NCI-H69 (cell line): ENCODE measurements at regions not wholly inside any gene's neighbourhood (a gene's known extent, or its start where the extent isn't known, plus 50 kb on each side); places are given as distances from the start of the nearest gene placed in this dataset.
"Not testable (repeated sequence)": the region's sequence is repeated elsewhere in the genome, so short reads cannot be mapped to it uniquely, and the experiment has no call there.

ENCODE experiments used
- DNase-seq: peaks from one replicate; lab custom pipeline; 2025; lab: John Stamatoyannopoulos, UW

- DNase-seq = no peak
Observed at GRCh38 chr18:30163573-30163972, 879.0 kb downstream of the DSC3 start.

GRCh38 chr18:30160124-30160523 lies 882.4 kb downstream of the DSC3 start:
- no peak for DNase-seq

DNA sequence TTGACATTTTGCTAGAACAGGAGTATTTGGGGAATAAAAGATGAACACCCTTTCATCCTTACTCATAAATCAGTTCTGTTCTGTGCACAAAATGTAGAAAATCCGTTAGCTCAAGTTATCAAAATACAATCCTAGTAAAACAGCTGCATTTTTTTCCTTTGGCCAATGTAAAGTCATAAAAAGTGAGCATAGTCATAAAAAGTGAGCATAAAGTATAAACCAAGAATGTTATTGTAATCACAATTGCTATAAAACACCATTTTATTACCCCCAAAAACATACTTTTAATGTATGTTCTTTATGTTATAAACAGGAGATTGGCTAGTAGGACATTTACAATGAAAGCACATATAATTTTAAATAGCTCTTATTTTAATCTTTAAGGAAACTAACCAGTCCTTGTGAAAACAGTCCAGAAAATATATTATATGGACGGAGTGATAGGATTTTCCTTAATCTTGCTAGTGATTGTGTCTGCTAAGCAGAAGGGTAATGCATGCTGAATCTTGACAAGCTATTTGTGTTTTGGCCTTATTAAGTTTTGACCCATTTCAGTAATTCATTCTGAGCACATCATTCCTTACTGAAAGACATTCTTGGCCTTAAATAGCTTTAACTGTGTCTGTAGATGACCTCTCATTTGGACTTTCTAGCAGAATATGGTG lies 891.8 kb downstream of the DSC3 start:
- no peak for DNase-seq

DNA sequence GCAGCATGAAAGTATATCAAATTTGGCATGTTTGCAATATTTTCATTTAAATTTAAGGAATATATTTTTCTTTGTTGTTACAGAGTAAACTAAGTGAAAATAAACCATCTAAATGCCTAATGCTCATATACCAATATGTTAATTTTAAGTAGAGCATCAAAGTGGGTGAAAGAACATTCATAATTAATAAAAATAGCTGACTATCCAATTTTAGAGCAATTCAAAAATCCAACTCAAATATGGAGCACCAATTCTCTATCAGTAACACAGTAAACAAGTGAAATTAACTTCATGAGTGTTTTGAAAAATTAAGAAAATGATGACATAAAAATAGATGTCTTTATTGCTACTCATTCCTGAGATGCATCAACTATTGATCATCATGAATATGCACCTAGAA lies 893.0 kb downstream of the DSC3 start:
- no peak for DNase-seq

DNA sequence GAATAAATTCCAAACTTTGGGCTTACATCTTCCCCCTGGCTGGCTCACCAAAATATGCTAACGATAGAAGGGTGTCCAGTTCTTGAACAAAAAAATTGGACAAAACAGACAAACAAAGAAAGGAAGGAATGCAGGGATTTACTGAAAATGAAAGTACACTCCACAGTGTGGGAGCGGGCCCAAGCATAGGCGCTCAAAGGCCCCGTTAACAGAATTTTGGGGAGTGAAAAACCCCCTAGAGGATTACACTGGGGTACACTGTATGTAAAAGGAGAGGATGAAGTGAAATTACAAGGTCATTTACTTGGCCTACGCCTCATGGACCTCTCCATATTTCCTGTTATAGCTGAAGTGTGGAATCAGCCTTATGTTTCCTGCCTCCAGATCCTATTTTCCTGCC lies 899.7 kb downstream of the DSC3 start:
- DNase-seq = no peak

DNA sequence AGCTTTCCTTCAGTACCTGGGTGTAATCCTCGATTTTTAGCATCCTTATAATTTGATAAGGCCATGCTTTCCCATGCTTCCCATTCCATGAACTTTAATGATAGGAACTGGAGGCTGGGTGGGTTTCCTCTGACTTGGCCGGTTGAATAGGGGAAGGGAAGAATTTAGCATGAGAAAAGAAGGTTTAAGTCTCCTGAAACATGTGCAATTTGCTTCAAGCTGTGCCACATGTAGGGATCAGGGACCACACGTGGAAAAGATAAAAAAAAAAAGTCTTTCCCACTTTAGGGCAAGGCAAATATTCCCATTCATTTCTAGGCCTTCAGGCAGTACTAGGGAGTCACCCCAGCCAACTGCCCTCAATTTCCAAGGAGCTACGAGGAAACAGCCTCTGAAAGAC lies 900.3 kb downstream of the DSC3 start:
- no peak for DNase-seq

DNA sequence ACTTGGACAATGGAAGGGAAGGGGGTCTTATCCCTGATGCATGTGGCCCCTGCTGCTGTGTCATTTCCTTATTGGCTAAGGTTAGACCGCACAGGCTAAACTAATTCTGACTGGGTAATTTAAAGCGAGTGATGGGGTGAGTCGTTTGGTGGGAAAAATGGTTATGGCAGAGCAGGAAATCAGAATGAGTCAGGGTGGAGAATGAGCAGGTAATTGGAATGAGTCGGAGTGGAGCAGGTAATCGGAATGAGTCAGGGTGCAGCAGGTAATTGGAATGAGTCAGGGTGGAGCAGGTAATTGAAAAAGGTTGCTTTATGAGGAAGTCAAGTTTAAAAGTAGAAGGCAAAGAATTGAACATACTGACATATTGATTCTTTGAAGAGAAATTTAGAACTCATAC lies 901.0 kb downstream of the DSC3 start:
- not testable (repeated sequence) for DNase-seq

DNA sequence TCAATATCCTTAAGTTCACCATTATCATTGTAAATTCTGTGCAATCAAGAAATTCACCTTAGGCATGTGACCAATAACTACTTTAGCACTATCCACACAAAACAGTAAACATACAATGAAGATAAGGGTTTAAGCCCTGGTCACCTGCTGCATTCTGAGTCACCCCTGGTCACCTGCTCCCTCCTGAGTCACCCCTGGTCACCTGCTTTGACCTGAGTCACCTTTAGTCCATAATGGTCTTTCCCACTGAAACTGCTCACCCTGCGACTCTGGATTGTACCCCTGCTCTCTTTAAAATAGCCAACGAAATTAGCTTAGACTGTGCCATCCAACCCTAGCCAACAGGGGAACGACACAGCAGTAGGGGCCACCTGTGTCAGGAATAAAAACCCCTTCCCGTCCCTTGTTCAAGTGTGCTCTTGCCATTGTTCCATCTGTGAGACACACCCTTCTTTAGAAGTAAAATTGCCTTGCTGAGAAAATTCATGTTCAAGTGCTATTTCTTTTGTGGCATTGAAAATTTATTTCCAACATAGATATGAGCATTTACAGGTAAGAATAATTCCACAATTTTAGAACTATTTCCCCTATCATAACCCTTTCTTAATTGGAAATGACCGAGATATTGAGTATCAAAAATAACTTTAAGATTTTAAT lies 902.8 kb downstream of the DSC3 start:
- no peak for DNase-seq

- DNase-seq = no peak
Observed at GRCh38 chr18:30135938-30136337, 906.6 kb downstream of the DSC3 start.

- no peak for DNase-seq
Observed at GRCh38 chr18:30134020-30134419, 908.5 kb downstream of the DSC3 start.

DNA sequence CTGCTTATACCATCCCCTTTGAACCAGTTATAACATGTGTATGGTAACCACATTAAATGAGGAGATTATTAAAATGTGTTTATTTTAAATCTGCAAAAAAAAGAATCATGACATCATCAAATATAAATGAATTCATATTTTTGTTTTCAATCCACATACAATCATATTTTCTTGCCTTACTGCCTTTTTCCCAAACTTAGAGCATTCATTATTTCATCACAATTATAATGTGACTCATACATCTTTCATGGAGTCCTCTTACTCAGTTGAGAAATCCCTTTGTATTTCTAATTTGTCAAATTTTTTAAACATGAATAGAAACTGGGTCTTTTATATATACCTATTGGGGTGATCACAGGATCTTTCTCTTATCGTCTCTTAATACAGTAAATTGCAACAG lies 909.6 kb downstream of the DSC3 start:
- DNase-seq = no peak

- DNase-seq = no peak
Observed at GRCh38 chr18:30121397-30121796, 921.1 kb downstream of the DSC3 start.

- no peak for DNase-seq
Observed at GRCh38 chr18:30113454-30113853, 929.1 kb downstream of the DSC3 start.

DNA sequence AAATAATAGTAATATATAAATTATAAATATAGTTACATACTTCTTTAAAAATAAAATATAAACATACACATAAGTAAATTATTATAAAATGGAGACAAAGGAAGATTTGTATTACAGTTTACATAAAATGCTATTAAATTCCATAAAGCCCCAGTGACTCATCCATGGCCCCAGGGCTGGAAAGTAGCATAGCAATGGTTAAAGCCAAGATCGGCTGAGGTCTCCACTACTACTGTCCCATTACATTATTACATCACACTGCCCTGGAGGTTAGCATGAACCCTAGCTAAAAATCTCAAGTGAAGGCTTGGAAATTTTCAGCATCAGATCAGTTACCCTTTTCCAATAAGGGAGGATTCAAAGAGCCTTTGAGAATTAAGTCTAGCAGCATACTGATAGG lies 936.2 kb downstream of the DSC3 start:
- no peak for DNase-seq

- no peak for DNase-seq
Observed at GRCh38 chr18:30103881-30104280, 938.7 kb downstream of the DSC3 start.

DNA sequence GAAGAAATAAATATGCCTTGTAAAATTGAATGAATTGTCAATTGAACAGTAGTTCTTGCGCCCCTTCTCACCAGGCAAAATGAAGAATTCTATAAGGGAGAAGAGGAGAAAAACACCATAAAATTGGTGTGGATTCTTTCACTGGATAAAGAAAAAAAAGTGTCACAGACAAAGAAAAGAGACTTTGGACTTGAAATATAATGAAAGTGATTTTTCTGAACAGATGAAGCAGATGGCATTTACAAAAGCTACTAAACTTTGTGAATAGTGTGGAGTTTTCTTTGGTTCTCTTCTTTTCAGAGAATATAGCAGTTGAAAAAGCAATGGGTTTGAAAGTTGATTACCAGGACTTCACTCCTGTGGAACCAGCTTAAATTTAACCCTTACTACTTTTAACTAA lies 945.7 kb downstream of the DSC3 start:
- DNase-seq = no peak

DNA sequence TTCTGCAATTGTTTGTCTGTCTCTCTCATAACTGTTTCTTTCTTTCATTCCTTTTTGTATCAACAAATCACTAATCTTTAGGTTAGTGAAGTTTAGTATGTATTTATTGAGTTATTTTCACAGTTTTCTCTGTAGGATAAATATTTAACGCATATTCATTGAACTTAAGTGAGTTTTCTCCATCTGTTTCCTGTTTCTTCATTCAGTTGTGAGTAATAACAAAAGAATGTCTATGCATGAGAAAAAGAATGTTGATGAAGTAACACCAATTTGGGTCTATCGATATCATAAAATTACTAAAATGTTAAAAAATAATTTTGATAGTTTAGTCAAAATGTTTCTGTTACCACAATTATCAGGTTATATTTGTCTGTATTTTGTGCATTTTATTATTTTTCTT lies 948.0 kb downstream of the DSC3 start:
- DNase-seq = no peak

DNA sequence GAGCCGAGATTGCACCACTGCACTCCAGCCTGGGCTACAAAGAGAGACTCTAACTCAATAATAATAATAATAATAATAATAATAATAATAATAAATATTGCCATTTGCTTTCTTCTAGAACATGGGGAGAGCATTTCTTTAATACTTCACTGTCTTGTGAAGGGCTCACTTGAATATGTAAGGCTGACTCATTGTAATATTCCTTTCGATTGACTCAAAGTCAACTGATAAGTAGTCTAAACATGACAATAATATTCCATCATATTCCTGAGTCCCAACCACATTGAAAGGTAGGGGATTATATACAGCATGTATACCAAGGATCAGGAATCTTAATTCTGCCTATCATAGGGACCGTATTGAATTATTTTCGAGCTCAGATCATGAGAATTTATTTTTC lies 949.2 kb downstream of the DSC3 start:
- no peak for DNase-seq

- DNase-seq = no peak
Observed at GRCh38 chr18:30088238-30089015, 954.1 kb downstream of the DSC3 start.

GRCh38 chr18:30086351-30086750 lies 956.2 kb downstream of the DSC3 start:
- DNase-seq = no peak

DNA sequence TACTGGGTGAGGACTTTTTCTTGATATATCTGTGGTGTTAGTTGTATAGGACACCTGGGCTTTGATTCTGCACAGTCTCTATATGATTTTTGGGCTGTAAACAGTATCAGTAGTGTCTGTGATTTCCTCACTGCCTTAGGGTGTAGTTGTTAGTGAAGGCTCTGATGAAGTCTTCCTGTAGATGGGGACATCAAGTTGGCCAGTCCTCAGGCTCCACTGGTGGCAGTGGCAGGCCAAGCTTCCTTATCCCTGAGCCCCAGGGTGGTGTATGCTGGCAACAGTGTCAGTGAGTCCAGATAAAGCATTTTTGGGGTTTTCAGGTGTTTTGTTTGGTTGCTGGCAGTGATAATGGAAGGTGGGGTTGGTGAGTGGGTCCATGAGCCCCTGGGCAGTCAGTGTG lies 961.4 kb downstream of the DSC3 start:
- no peak for DNase-seq

- no peak for DNase-seq
Observed at GRCh38 chr18:30072609-30073385, 969.7 kb downstream of the DSC3 start.

GRCh38 chr18:30066288-30066687 lies 976.3 kb downstream of the DSC3 start:
- no peak for DNase-seq
